ENCODE measurements at regions not wholly inside any gene's neighbourhood (a gene's known extent, or its start where the extent isn't known, plus 50 kb on each side); places are given as distances from the start of the nearest gene placed in this dataset.

DNA sequence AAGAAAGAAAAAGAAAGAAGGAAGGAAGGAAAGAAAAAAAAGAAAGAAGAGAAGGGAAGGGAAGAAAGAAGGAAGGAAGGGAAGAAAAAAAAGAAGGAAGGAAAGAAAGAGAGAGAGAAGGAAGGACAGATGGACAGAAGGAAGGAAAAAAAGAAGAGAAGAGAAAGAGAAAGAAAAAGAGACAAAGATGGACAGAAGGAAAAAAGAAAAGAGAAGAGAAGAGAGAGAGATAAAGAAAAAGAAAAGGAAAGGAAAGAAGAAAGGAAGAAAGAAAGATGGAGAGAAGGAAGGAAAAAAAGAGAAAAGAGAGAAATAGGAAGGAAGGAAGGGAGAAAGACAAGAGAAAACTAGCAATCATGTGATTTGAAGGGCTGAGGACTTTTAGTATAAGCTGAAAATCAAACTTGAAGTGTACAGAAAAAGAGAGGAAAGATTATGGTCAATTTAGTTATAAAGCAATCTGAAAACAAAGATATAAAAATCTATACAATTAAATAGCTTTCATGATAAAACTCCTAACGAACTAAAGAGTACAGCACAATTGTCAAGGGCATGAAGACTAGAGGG, 115.3 kb downstream of the LTN1 start:
- WGBS, 2 donors, result 70 to 85% methylated on average over 1 of the region's 1 CpG
- intact Hi-C loops (cut with DNase I), result no loop called here
- ATAC-seq (no peak), DNase-seq (no peak)
- Histone ChIP-seq H3K27ac (no peak overlapping the region), H3K4me3 (no peak overlapping the region), H3K9me3 (no peaks in the 10 kb centered on the region), H3K4me1 (no peaks in the 10 kb centered on the region), H3K36me3 (replicated peaks in 1 of 2; ENCODE audit: insufficient read depth in 1 of 2, low read depth in 2 of 2) (peaks cover 0 to 6% of the 10 kb centered on the region in 2 donors), H3K27me3 (no peaks in the 10 kb centered on the region)
- no peak for TF ChIP-seq POLR2A (IDR thresholded peaks at IDR 0.05)
- TF ChIP-seq, protein P1, sequence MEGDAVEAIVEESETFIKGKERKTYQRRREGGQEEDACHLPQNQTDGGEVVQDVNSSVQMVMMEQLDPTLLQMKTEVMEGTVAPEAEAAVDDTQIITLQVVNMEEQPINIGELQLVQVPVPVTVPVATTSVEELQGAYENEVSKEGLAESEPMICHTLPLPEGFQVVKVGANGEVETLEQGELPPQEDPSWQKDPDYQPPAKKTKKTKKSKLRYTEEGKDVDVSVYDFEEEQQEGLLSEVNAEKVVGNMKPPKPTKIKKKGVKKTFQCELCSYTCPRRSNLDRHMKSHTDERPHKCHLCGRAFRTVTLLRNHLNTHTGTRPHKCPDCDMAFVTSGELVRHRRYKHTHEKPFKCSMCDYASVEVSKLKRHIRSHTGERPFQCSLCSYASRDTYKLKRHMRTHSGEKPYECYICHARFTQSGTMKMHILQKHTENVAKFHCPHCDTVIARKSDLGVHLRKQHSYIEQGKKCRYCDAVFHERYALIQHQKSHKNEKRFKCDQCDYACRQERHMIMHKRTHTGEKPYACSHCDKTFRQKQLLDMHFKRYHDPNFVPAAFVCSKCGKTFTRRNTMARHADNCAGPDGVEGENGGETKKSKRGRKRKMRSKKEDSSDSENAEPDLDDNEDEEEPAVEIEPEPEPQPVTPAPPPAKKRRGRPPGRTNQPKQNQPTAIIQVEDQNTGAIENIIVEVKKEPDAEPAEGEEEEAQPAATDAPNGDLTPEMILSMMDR (IDR thresholded peaks at IDR 0.05), result no peak

DNA sequence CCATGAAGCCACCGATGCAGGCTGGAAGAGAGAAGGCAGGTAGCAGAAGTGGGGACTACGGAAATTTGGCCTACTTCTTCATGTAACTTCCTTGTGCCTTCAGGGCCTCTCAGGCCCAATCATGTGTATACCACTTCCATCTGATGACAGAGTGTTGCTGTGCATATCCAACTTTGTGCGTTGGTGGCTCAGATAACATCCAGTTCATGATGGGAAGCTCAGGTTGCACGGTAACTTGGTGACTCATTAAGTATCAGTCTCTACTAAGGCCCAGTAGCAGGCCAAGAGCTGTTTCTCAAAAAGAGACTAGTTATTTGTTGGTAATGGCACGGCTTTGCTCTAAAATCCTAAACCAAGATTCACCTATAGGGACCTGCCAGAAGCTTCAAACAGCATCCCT, 117.6 kb downstream of the LTN1 start:
- 62 to 84% methylated on average over 5 of the region's 5 CpGs for WGBS, 2 donors
- H3K4me3 ChIP-seq, result no peak overlapping the region
- intact Hi-C loops (cut with DNase I), result no loop called here
- H3K9me3 ChIP-seq, result no peaks in the 10 kb centered on the region
- no peak for TF ChIP-seq POLR2A (IDR thresholded peaks at IDR 0.05)
- TF ChIP-seq, protein P1 (IDR thresholded peaks at IDR 0.05), result no peak
- no peaks in the 10 kb centered on the region for H3K27me3 ChIP-seq
- no peak overlapping the region for H3K27ac ChIP-seq
- ATAC-seq (no peak), DNase-seq (no peak)
- H3K36me3 ChIP-seq (replicated peaks in 1 of 2; ENCODE audit: insufficient read depth in 1 of 2, low read depth in 2 of 2), result peaks cover 0 to 7% of the 10 kb centered on the region in 2 donors
- H3K4me1 ChIP-seq, result no peaks in the 10 kb centered on the region

DNA sequence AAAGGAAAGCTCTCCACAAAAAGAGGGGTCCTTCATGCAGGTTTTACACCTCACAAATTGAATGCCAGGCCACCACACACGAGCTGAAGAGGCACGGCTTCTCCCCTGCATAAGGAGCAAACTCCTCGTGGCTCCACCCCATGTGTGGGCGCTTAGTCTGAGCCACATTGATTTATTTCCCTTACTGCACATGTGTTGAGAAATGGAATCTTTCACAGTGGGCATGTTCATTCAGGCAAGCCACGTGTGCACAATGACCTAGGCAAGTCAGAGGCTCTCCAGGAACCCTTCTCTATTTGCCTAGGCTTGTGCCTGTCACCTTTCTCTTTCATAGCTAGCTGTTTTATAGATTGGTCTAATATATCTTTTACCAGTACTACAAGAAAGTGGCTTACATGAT, 120.5 kb downstream of the LTN1 start:
- WGBS, 2 donors, result 87 to 90% methylated on average over 5 of the region's 5 CpGs
- no peaks in the 10 kb centered on the region for H3K27me3 ChIP-seq
- H3K4me1 ChIP-seq, result no peaks in the 10 kb centered on the region
- no peak for TF ChIP-seq POLR2A (IDR thresholded peaks at IDR 0.05)
- TF ChIP-seq, protein P1 (IDR thresholded peaks at IDR 0.05), result no peak
- no peaks in the 10 kb centered on the region for H3K9me3 ChIP-seq
- intact Hi-C loops (cut with DNase I), result no loop called here
- H3K36me3 ChIP-seq (replicated peaks in 1 of 2; ENCODE audit: insufficient read depth in 1 of 2, low read depth in 2 of 2), result peaks cover 0 to 7% of the 10 kb centered on the region in 2 donors
- no peak overlapping the region for H3K27ac ChIP-seq
- no peak for DNase-seq
- H3K4me3 ChIP-seq, result no peak overlapping the region
- no peak for ATAC-seq

DNA sequence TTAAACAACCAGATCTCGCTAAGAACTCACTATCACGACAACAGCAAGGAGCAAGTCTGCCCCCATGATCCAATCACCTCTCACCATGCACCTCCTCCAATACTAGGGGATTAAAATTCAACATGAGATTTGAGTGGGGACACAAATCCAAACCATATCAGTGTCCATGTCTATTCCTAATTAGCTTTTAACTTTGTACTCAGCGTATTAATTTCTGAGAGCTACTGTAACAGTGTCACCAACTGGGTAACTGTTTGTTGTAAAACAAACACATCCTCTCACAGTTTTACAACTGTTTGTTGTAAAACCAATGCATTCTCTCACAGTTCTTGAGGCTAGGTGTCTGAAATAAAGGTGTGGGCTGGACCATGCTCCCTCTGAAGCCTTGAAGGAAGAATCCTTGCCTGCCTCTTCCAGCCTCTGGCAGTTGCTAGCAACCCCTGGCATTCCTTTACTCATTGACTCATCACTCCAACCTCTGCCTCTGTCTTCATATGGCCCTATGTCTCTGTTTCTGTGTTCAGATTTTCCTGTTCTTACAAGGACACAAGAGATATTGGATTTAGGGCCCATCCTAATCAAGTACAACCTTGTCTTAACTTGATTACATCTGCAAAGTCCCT, 121.2 kb downstream of the LTN1 start:
- H3K36me3 ChIP-seq (replicated peaks in 1 of 2; ENCODE audit: insufficient read depth in 1 of 2, low read depth in 2 of 2), result peaks cover 0 to 7% of the 10 kb centered on the region in 2 donors
- no peaks in the 10 kb centered on the region for H3K27me3 ChIP-seq
- no peak for TF ChIP-seq POLR2A (IDR thresholded peaks at IDR 0.05)
- TF ChIP-seq, protein P1 (IDR thresholded peaks at IDR 0.05), result no peak
- 93 to 96% methylated on average over 3 of the region's 3 CpGs for WGBS, 2 donors
- ATAC-seq (no peak), DNase-seq (no peak)
- intact Hi-C loops (cut with DNase I), result no loop called here
- H3K4me1 ChIP-seq, result no peaks in the 10 kb centered on the region
- no peak overlapping the region for H3K4me3 ChIP-seq
- H3K27ac ChIP-seq, result no peak overlapping the region
- H3K9me3 ChIP-seq, result no peaks in the 10 kb centered on the region

DNA sequence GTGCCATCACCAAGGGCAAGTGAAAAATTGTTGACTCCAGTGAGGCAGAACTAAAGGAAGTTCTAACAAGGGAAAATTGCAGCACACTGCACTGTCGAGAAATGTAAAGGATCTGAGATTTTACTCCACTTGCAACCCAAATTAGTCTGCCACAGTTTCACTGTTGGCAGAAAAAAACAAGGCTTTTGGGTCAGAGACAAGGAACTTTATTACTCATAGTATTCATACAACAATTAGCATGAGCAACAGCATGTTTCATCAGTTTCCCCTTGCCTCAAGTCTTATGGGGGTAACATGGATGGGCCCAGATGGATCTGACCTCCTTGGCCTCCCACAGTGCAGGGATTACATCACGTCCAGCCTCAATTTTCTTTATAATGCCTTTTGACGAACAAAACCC, 125.3 kb downstream of the LTN1 start:
- no peaks in the 10 kb centered on the region for H3K9me3 ChIP-seq
- WGBS, 2 donors, result 82 to 92% methylated on average over 3 of the region's 3 CpGs
- ATAC-seq (no peak), DNase-seq (no peak)
- H3K4me1 ChIP-seq, result no peaks in the 10 kb centered on the region
- H3K27ac ChIP-seq, result no peak overlapping the region
- peaks cover 0 to 1% of the 10 kb centered on the region in 2 donors for H3K36me3 ChIP-seq (replicated peaks in 1 of 2; ENCODE audit: insufficient read depth in 1 of 2, low read depth in 2 of 2)
- intact Hi-C loops (cut with DNase I), result no loop called here
- H3K27me3 ChIP-seq, result no peaks in the 10 kb centered on the region
- no peak for TF ChIP-seq POLR2A (IDR thresholded peaks at IDR 0.05)
- TF ChIP-seq, protein P1 (IDR thresholded peaks at IDR 0.05), result no peak
- H3K4me3 ChIP-seq, result no peak overlapping the region
